ENCODE measurements at regions not wholly inside any gene's neighbourhood (a gene's known extent, or its start where the extent isn't known, plus 50 kb on each side); places are given as distances from the start of the nearest gene placed in this dataset.

GRCh38 chr10:52447931-52448353, 133.9 kb downstream of the DKK1 start (continued):
- no peak for TF ChIP-seq CTCF (IDR thresholded peaks at IDR 0.05 in 2 of 3, conservative IDR thresholded peaks at IDR 0.05 in 1 of 3; ENCODE audit: borderline replicate concordance in 1 of 3, insufficient read depth in 1 of 3, low read depth in 2 of 3, low read length in 2 of 3)
- no peak for TF ChIP-seq ZBTB33 (IDR thresholded peaks at IDR 0.05; ENCODE audit: extremely low read depth, insufficient replicate concordance, low read length)
- no peak for TF ChIP-seq CEBPB (IDR thresholded peaks at IDR 0.05; ENCODE audit: low read depth)
- TF ChIP-seq JUND (IDR thresholded peaks at IDR 0.05) = no peak
- TF ChIP-seq SP1 (IDR thresholded peaks at IDR 0.05; ENCODE audit: low read depth) = no peak
- no peak for TF ChIP-seq YY1 (IDR thresholded peaks at IDR 0.05; ENCODE audit: extremely low read depth, insufficient replicate concordance, low read depth, low read length)

- no peak overlapping the region for H3K9ac ChIP-seq (ENCODE audit: low read length)
- DNase-seq (ENCODE audit: low read depth, low spot score) (no peak), ATAC-seq (no peak)
- H3K36me3 ChIP-seq (ENCODE audit: control insufficient read depth in 1 of 2, insufficient read depth in 2 of 2, low read length in 2 of 2) = no peaks in the 10 kb centered on the region
- BruUV-seq (replicated peaks) = no TSS peak
- no peak for TF ChIP-seq ZBTB33 (IDR thresholded peaks at IDR 0.05; ENCODE audit: extremely low read depth, insufficient replicate concordance, low read length)
- no peak for TF ChIP-seq CTCF (IDR thresholded peaks at IDR 0.05 in 2 of 3, conservative IDR thresholded peaks at IDR 0.05 in 1 of 3; ENCODE audit: borderline replicate concordance in 1 of 3, insufficient read depth in 1 of 3, low read depth in 2 of 3, low read length in 2 of 3)
- TF ChIP-seq TCF7L2 (IDR thresholded peaks at IDR 0.05; ENCODE audit: borderline replicate concordance, extremely low read depth, insufficient read depth, insufficient read length) = no peak
- no peak for TF ChIP-seq ZFX (IDR thresholded peaks at IDR 0.05)
- TF ChIP-seq EZH2 (IDR thresholded peaks at IDR 0.05) = no peak
- TF ChIP-seq EGR1 (IDR thresholded peaks at IDR 0.05; ENCODE audit: low read depth) = no peak
- TF ChIP-seq MAX (IDR thresholded peaks at IDR 0.05) = no peak
- TF ChIP-seq SRF (IDR thresholded peaks at IDR 0.05; ENCODE audit: low read depth) = no peak
- TF ChIP-seq ELF1 (IDR thresholded peaks at IDR 0.05; ENCODE audit: borderline replicate concordance, low read depth) = no peak
- TF ChIP-seq RAD21 (IDR thresholded peaks at IDR 0.05; ENCODE audit: low read depth) = no peak
- H2AFZ ChIP-seq (ENCODE audit: low read depth, low read length, poor library complexity, severe bottlenecking) = no peak overlapping the region
- H3K79me2 ChIP-seq (ENCODE audit: insufficient read depth, low read length) = no peaks in the 10 kb centered on the region
- H4K20me1 ChIP-seq (ENCODE audit: insufficient read depth) = no peaks in the 10 kb centered on the region
- intact Hi-C loops (cut with micrococcal nuclease) = no loop called here
- no peak overlapping the region for H3K4me3 ChIP-seq (replicated peaks in 1 of 2; ENCODE audit: low read depth in 1 of 2, low read length in 2 of 2)
- ChIA-PET CTCF (no interaction called here), RAD21 (ENCODE audit: low non-redundant PET in 1 of 2, low total read pairs in 2 of 2, uncharacterized antibody in 2 of 2, unreplicated experiment in 2 of 2) (no interaction called here), POLR2A (no interaction called here)
- no peaks in the 10 kb centered on the region for H3K27me3 ChIP-seq (ENCODE audit: insufficient read depth, low read length)
- no peak overlapping the region for H3K4me2 ChIP-seq (ENCODE audit: low read length)
- H3K27ac ChIP-seq (ENCODE audit: low read depth, low read length) = peak overlapping the region; percentile 63; the same call in 1 of the 2 replicates
- H3K4me1 ChIP-seq (ENCODE audit: control insufficient read depth in 1 of 2, insufficient read depth in 2 of 2, low read length in 2 of 2) = peaks cover 52 to 75% of the 10 kb centered on the region in 2 experiments
- H3K9me3 ChIP-seq (ENCODE audit: control insufficient read depth in 1 of 2, insufficient read depth in 1 of 2, low read depth in 1 of 2, low read length in 2 of 2) = no peaks in the 10 kb centered on the region
- no peaks in the 10 kb centered on the region for H3K9me2 ChIP-seq (ENCODE audit: insufficient read depth)
Measured at GRCh38 chr10:52450762-52451291, 136.7 kb downstream of the DKK1 start.

Measured in HCT116 (cell line).